Adrenal gland (tissue), 9 donors: ENCODE measurements at regions not wholly inside any gene's neighbourhood (a gene's known extent, or its start where the extent isn't known, plus 50 kb on each side); places are given as distances from the start of the nearest gene placed in this dataset.
A peak's percentile ranks its signal among the peaks of the same experiment; 100 is the strongest.

Source experiments
- DNase-seq, 7 donors: peaks; one replicate each; pipeline ENCODE4 v3.0.0-alpha.2; 2019 to 2020
- H3K27ac ChIP-seq, 5 donors: fragments of 200-600 bp; sonication (generic) in 4 of 5; 1 replicate in 3 of 5; 2 replicates in 2 of 5; pipeline versions ENCODE4 v1.5.1 to v1.8.0; 2016 to 2020; ENCODE audit warnings: mild to moderate bottlenecking in 1 of 5
- H3K27me3 ChIP-seq: fragments of 200-600 bp; 2 replicates; pipeline ENCODE4 v1.8.0; 2021
- H3K36me3 ChIP-seq, 2 donors: fragments of 200-600 bp; replicated peaks in 1 of 2; 1 replicate in 1 of 2; 2 replicates in 1 of 2; pipeline versions ENCODE4 v1.5.1 to v1.8.0; 2018 to 2022
- H3K4me1 ChIP-seq, 2 donors: fragments of 200-600 bp; replicated peaks in 1 of 2; 1 replicate in 1 of 2; 2 replicates in 1 of 2; pipeline versions ENCODE4 v1.5.1 to v1.8.0; 2018 to 2021
- H3K4me3 ChIP-seq, 4 donors: fragments of 200-600 bp; sonication (generic) in 3 of 4; one replicate each; pipeline ENCODE4 v1.5.1; 2016 to 2018
- H3K9me3 ChIP-seq, 3 donors: fragments of 200-600 bp; sonication (generic) in 1 of 3; replicated peaks in 1 of 3; 1 replicate in 2 of 3; 2 replicates in 1 of 3; pipeline versions ENCODE4 v1.5.1 to v1.8.0; 2016 to 2021
- POLR2A ChIP-seq, 2 donors: fragments of 450-650 bp; IDR thresholded peaks; one replicate each; pipeline ENCODE4 v1.6.1; 2017; ENCODE audit warnings: antibody characterized with exemption in 2 of 2, mild to moderate bottlenecking in 2 of 2, moderate library complexity in 1 of 2
- WGBS, 4 donors: extraction: QIAGEN DNeasy Blood & Tissue Kit in 2 of 4; methylation state at CpG; one replicate each; pipeline versions ENCODE4 v1.1.5 to v1.1.7; 2013 to 2017; 5-methylcytosine and 5-hydroxymethylcytosine counted together
- intact Hi-C, 2 donors: fragments of 100-400 bp; cut with DNase I; formaldehyde crosslinking; loops; one replicate each; pipeline versions ENCODE4 v1.14.1 to v1.15.0; 2022 to 2023
- TF ChIP-seq, protein P1 (sequence below), 6 experiments: fragments of 450-650 bp in 4 of 6; fragments of 200-600 bp in 2 of 6; sonication (generic) in 1 of 6; IDR thresholded peaks; 1 replicate in 5 of 6; 2 replicates in 1 of 6; pipeline versions ENCODE4 v1.5.1 to v1.8.0; 2016 to 2021; ENCODE audit warnings: antibody characterized with exemption in 6 of 6, mild to moderate bottlenecking in 2 of 6, moderate library complexity in 1 of 6
- donor health status: healthy with polysubstance abuse.
- donor health status: Bipolar disorder and iron deficiency.
- donor health status: DM: yes; HTN: yes; CAD: no.
- donor health status: DM: no; HTN: no; CAD: no.
- donor health status: DM: no; HTN: no; CAD: no.

DNA sequence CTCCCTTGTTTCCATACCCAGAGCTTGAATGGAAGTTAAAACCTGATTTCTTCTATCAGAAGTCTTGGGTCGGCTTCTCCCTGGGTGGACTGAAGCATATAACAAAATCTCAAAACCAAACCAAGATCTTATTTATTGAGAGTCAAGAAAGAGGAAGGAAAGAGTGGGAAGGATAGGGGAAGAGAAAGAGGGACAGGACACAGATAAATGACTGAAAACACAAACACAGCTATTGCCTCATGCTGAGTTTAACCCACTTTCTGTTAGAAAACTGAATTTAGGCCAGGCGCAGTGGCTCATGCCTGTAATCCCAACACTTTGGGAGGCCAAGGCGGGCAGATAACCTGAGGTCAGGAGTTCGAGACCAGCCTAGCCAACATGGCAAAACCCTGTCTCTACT, 92.9 kb downstream of the PALM2AKAP2 start:
- H3K4me1 ChIP-seq: peaks cover 0 to 6% of the 10 kb centered on the region in 2 donors
- H3K27me3 ChIP-seq: no peaks in the 10 kb centered on the region
- intact Hi-C loops: no loop called here
- DNase-seq: no peak
- TF ChIP-seq, protein P1, sequence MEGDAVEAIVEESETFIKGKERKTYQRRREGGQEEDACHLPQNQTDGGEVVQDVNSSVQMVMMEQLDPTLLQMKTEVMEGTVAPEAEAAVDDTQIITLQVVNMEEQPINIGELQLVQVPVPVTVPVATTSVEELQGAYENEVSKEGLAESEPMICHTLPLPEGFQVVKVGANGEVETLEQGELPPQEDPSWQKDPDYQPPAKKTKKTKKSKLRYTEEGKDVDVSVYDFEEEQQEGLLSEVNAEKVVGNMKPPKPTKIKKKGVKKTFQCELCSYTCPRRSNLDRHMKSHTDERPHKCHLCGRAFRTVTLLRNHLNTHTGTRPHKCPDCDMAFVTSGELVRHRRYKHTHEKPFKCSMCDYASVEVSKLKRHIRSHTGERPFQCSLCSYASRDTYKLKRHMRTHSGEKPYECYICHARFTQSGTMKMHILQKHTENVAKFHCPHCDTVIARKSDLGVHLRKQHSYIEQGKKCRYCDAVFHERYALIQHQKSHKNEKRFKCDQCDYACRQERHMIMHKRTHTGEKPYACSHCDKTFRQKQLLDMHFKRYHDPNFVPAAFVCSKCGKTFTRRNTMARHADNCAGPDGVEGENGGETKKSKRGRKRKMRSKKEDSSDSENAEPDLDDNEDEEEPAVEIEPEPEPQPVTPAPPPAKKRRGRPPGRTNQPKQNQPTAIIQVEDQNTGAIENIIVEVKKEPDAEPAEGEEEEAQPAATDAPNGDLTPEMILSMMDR (IDR thresholded peaks at IDR 0.05): no peak
- no peak for TF ChIP-seq POLR2A (IDR thresholded peaks at IDR 0.05)
- 75 to 86% (median 79%) methylated on average over 4 of the region's 4 CpGs for WGBS, 4 donors
- H3K4me3 ChIP-seq: no peak overlapping the region
- H3K27ac ChIP-seq: no peak overlapping the region
- no peaks in the 10 kb centered on the region for H3K36me3 ChIP-seq
- H3K9me3 ChIP-seq: no peaks in the 10 kb centered on the region

DNA sequence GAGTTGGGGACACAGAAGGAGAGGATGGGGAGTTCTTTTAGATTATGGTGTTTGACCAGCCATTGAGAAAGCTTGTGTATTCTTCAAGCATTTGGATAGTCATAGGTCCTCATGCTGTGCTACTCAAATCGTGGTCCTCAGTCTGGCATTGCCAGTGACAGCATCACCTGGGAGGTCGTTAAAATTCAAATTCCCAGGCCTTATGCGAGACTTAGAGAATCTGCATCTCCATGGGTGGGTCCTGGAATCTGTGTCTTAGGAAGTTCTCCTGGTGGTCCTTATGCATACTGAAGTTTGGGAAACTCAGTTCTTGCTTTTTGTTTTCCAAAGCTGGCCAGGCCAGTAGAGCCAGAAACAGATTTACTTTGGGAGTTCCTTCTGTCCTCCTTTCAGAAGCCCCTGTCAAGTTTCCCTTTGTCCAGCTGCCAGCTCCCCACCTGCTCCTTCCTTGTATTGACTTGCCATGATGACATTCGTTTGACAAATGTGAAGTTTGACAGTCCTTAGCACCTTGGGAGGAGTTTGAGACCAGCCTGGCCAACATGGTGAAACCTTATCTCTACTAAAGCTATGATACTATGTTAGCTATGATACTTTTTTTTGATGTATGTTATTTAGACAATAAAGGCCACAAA, 95.6 kb downstream of the PALM2AKAP2 start:
- WGBS, 4 donors: 58 to 76% (median 64%) methylated on average over 4 of the region's 4 CpGs
- DNase-seq: no peak
- Histone ChIP-seq H3K4me1 (no peaks in the 10 kb centered on the region), H3K4me3 (no peak overlapping the region), H3K36me3 (no peaks in the 10 kb centered on the region), H3K27me3 (no peaks in the 10 kb centered on the region), H3K9me3 (no peaks in the 10 kb centered on the region), H3K27ac (no peak overlapping the region)
- TF ChIP-seq, protein P1 (IDR thresholded peaks at IDR 0.05): no peak
- TF ChIP-seq POLR2A (IDR thresholded peaks at IDR 0.05): no peak
- intact Hi-C loops: no loop called here

DNA sequence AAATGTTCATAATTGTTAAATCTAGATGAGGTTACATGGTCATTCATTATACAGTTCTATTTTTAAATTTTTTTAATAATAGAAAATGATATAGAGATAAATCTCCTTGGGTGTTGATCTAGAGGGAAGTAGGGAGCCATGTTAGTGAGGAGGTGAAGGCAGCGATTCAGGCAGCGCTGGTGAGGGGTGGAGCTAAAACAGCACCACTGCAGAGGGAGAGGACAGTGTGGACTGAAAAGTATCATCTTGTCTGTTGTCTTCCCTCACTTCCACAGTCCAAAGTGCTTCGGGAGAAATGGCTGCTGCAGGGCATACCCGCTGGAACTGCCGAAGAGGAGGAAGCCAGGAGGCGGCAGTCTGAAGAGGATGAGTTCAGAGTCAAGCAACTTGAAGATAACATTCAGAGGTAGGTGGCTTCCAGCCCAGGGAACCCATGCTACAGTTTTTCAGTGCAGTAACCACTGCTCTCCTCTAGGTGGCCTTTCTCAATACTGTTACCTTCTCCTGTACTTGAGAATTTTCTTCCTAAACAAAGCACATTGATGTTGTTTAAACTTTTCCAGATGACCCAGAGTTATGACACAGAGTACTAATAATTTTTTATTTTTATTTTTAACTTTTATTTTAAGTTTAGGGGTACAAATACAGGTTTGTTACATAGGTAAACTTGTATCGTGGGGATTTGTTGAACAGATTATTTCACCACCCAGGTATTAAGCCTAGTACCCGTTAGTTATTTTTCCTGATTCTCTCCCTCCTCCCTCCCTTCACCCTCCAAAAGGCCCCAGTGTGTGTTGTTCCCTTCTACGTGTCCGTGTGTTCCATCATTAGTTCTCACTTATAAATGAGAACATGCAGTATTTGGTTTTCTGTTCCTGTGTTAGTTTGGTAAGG, 100.5 kb downstream of the PALM2AKAP2 start:
- intact Hi-C loops: no loop called here
- TF ChIP-seq POLR2A (IDR thresholded peaks at IDR 0.05): no peak
- TF ChIP-seq, protein P1 (IDR thresholded peaks at IDR 0.05): peak in 5 of 6 experiments; percentile 22 to 50 (median 42)
- H3K4me3 ChIP-seq: no peak overlapping the region
- peak in 1 of 7 donors; percentile 20 for DNase-seq
- no peaks in the 10 kb centered on the region for H3K36me3 ChIP-seq
- no peak overlapping the region for H3K27ac ChIP-seq
- H3K9me3 ChIP-seq: no peaks in the 10 kb centered on the region
- no peaks in the 10 kb centered on the region for H3K27me3 ChIP-seq
- 77 to 87% (median 84%) methylated on average over 10 of the region's 10 CpGs for WGBS, 4 donors
- no peaks in the 10 kb centered on the region for H3K4me1 ChIP-seq

DNA sequence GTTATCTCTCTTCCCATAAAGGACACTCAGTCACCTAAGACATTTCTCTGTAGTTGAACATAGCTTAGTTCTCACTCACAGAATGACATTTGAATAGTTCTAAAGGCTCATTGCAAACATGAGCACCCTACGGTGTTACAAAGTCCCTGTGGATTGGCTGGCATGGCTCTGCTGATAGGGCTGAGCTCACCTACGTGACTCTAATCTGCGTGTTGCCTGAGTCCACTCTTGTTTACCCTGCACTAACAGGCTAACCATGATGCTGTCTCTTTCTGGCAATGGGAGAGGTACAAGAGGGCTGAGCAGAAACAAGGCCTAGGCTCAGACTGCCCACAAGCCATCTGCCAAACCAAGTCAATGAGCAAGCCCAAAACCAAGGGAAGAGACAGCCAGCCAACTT, 103.6 kb downstream of the PALM2AKAP2 start:
- Histone ChIP-seq H3K9me3 (no peaks in the 10 kb centered on the region), H3K4me1 (peaks cover 0 to 10% of the 10 kb centered on the region in 2 donors), H3K36me3 (no peaks in the 10 kb centered on the region), H3K4me3 (no peak overlapping the region), H3K27me3 (no peaks in the 10 kb centered on the region), H3K27ac (no peak overlapping the region)
- DNase-seq: no peak
- WGBS, 4 donors: 86 to 99% (median 95%) methylated on average over 3 of the region's 3 CpGs
- no peak for TF ChIP-seq POLR2A (IDR thresholded peaks at IDR 0.05)
- TF ChIP-seq, protein P1 (IDR thresholded peaks at IDR 0.05): no peak
- intact Hi-C loops: no loop called here
